SK-MEL-5 (cell line): ENCODE measurements at regions not wholly inside any gene's neighbourhood (a gene's known extent, or its start where the extent isn't known, plus 50 kb on each side); places are given as distances from the start of the nearest gene placed in this dataset.

ENCODE experiments used
- DNase-seq: peaks from one replicate; pipeline ENCODE4 v3.0.0-alpha.2; 2016; ENCODE audit warnings: low read depth, low spot score
- in situ Hi-C: cut with HindIII; loops from 2 replicates; pipeline ENCODE4 v1.10.0; 2016; ENCODE audit warnings: low sequenced_read_pairs, high pct_unique_total_duplicates, low pct_unique_long_range_greater_than_20kb

DNA sequence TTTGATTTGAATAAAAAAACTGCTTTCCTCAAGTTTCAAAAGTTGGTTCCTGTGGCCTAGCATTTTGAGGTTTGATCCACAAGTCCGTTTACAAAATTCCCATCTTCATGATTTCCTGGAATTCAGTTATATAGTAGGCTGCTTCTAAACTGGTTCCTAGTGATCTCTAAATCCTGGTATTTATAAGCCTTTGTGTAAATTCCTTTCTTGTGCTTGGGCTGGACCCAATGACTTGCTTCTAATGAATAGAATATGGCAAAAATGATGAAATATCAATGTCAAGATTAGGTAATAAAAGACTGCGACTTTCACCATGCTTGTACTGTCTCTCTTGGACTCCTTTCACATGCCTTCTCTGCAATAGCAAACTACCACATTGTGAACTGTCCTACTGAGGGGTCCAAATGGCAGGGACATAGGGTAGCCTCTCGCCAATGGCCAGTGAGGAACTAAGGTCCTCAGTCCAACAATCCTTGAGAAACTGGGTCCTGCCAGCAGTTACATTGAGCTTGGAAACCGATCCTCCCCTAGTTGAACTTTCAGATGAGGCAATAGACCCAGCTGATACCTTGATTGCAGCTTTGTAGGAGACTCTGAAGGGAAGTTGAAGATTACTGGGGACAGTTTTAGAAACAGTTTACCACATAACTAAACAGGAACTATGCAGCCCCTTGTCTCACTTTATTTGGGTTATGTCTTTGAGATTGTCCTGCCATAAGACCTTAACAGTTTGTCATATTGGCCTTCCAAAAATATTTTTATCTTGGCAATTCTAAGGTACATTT is 303.9 kb upstream of the TBC1D5 start:
- in situ Hi-C loops, result no loop called here
- DNase-seq, result no peak

DNA sequence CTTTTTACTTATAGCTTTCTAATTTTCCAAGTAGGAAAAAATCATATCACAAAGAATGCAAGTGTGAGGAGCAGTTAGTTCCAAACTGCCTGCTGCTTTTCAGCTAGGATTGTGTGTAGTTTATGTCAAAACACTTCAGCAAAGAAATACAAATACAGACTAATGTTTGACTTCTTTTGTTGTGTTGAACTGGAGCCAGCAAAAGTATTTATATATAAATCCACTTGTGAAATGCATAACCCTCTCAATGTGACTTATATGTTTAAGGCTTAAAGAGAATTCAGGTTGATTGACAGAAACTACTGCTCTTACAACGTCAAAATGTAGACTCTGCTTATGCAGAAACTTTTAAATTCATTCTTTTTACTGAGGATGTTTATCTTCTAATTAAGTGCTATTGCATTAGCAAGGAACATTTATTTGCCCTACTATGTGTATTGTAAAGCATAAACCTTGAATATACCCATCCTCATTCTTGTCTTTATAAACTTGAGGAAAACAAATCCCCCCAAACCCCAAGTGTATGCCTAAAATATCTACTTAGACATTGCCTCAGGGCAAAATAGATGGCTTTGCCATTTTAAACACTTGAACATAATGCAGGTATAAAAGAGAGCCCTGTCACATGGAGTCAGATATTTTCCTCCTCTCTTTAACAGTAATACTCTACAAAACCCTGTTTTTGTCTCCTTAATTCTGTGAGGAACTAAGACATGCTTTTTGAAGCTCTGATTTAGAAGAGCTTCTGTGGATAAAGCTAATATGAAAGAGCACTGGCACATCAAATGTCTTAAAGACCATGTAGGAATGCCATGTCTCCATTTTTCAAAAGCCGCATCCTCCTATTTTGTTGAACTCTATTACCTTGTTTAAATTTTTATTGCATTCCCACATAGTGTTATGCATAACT is 302.8 kb upstream of the TBC1D5 start:
- in situ Hi-C loops, result no loop called here

DNA sequence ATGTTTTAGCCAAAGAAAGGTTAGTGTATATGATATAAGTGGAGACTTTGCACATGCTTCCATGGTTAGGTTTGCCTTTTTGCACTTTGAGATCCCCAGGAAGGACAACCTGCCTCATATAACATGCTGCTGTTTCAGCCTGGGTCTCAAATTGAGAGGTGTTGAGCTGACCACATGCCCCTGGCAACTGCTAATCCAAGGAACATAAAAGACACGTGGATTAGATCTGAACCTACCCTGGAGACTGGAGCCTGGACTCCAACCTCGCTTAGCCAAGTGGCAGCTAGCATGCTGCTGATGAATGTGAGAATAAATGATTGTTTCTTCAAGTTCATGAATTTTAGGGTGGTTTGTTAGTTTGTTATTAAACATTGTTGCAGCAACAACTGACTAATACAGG is 301.8 kb upstream of the TBC1D5 start:
- no peak for DNase-seq
- in situ Hi-C loops, result no loop called here

More for the DNA sequence above, 302.8 kb upstream of the TBC1D5 start:
- no peak for DNase-seq

- no peak for DNase-seq
- in situ Hi-C loops, result no loop called here
These were observed 294.0 kb upstream of the TBC1D5 start for GRCh38 chr3:18036450-18036815.

DNA sequence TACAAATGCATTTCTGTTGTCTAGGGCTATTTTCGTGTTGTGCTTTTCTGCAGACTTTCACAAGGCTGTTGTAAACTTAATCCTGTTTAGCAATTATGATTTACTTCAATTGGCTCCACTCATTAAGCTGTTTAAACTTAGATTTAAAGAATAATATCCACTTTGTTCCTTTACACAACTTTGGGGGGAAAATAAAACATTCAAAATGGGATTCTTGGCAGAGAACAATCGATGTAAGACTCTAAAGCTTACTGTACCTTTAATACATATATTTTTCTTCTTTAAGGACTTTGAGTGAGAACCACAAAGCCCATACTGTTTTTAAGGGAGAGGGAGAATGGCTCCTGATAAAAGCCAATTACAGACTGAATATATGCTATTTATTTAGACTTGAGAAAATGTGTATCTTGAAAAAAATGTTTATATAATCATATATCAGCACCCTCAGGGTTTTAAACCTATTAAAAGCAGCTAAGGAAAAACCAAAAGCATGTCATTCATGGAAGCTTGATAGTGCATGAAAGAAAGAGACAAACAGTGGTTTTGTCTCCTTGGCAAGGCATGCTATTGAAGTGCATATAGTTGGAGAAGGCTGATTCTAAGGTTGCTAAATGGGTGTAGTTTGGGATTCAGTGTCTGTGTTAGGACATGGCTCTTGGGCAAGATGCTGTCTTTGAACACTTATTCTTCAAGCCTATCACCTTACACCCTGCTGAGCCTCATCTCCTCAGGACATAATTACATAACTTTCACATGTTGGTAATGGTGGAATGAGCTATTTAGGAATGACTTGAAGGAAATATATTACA is 293.4 kb upstream of the TBC1D5 start:
- no peak for DNase-seq
- in situ Hi-C loops, result no loop called here

DNA sequence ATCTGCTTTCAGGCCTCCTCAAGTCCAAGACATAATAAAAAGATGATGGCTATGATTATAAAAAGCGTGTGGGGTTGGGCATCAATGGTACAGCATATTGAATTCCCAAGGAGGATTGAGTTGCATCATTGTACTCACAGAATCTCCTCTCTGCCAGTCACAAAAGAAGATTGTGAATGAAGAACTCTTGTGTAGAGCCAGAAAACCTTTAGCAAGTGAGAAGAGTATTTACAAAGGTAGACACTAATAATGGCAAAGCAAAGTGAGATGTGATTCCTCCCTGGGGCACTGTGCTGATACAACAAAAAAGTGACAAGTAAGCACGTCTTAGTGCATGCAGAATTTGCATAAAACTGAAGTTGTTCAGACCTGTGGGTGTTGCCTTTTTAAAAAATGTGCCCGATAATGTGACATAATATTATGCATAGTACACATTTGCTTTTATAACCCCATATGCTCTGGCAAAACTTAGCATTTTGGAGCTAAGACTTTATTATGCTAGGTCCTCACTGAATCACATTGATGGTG is 291.2 kb upstream of the TBC1D5 start:
- no peak for DNase-seq
- in situ Hi-C loops, result no loop called here

GRCh38 chr3:18030371-18030870 is 288.0 kb upstream of the TBC1D5 start:
- DNase-seq, result no peak
- in situ Hi-C loops, result no loop called here

DNA sequence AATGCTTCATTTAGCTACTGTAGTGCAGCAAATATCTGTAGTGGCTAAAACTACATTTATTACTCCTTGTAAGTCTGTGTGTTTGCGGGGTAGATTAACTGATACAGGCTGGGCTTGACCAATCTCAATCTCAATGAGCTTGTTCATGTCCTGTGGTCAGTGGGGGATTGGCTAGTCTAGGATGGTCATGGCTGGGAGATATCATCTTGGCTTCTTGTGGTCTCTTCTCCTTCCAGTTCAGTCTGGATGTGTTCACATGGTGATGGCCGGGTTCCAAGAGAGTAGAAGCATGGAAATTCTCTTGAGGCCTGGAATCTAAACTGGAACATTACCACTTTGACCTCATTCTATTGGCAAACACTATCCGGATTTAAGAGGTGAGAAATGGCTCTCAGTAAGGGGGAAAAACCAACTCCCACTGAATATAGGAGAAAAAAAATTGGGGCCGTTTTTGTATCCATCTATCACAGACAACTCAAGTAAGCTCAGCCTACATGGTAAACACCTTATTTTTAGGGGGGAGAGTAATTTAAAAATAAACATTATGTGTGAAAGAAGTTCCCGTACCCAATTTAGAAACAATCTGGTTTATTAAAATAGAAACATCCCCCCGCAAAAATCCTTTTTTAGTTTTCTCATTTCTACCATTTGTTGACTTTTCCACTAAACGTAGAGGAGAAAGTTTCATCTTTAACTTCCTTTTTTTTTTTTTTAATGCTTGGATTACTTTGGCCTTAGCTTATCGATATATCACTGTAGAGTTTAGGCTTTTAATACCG is 284.9 kb upstream of the TBC1D5 start:
- no peak for DNase-seq
- in situ Hi-C loops, result no loop called here

- DNase-seq, result no peak
- in situ Hi-C loops, result no loop called here
These were observed 282.3 kb upstream of the TBC1D5 start for GRCh38 chr3:18024715-18025114.

- no peak for DNase-seq
- in situ Hi-C loops, result no loop called here
These were observed 276.7 kb upstream of the TBC1D5 start for GRCh38 chr3:18019161-18019495.

DNA sequence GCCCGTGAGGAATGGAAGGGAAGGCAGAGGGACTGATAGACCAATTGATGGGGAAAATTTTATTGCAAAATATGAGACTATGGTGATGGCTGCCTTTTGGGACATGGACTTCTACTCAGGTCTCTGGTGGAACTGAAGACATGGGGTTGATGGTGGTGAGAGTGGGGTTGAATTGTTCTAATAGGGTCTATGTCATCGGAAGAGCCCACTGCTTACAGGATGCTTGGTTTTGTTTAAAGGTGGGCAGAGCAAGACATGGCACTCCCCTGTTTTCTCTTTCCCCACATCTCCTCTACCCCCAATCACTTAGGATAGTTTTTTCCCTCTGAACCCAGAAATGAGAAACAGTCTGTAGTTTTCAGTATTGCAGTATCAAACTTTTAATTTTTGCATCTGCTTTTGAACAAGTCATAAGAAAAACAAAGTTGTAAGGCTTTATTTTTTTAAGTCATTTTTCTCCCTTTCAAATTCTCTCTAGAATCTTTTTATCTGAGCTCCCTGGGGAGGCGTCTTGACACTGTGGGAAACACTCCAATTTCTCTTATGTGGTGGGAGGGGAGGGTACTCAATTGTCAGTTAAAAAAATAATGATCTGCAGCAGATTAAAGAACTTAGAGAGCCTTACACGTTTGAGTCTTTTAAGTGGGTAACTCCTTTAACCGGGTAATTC is 276.2 kb upstream of the TBC1D5 start:
- in situ Hi-C loops, result no loop called here
- DNase-seq, result no peak

- no peak for DNase-seq
- in situ Hi-C loops, result no loop called here
These were observed 273.9 kb upstream of the TBC1D5 start for GRCh38 chr3:18016366-18016765.

- no peak for DNase-seq
These were observed 270.5 kb upstream of the TBC1D5 start for GRCh38 chr3:18012933-18013332.

GRCh38 chr3:18012436-18012835 is 270.0 kb upstream of the TBC1D5 start:
- no peak for DNase-seq
- in situ Hi-C loops, result no loop called here

More at GRCh38 chr3:18012933-18013332, 270.5 kb upstream of the TBC1D5 start:
- in situ Hi-C loops, result no loop called here

DNA sequence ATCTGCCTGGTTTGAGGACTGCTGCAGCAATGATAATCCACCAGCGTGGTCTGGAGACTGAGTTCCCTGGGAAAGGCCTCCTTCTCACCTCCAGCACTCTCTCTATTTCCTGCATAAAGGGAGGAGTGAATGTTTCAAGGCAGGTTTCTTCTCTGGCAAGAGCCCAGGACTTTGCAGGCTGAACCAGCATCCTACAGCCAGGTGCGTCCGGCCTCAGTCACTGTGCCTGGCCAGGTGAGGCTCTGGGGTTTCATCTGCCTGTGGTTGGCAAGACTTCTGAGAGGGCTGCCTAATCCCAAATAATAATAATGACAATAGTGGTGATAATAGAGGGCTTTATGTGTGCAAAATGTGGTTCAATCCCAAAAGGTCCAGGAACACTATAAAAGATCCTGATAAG is 269.0 kb upstream of the TBC1D5 start:
- no peak for DNase-seq
- in situ Hi-C loops, result no loop called here

DNA sequence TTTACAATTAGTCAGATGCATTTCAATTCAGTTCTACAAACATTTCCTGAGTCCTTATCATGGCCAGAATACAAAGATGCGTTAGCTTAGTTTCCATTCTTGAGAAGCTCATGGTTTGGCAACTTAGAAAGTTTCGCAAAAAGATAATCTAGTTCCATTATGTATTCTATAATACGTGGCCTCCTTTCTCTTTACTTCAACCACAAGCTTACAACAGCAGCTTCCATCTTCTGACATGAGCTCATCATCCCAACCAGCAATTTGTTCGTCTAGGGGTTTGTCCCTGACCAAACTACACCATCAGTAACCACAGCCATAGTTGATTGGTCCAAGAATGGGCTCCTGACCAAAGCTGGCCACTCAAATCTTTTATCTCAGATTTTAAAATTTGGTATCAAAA is 267.6 kb upstream of the TBC1D5 start:
- in situ Hi-C loops, result no loop called here
- DNase-seq, result no peak
